ENCODE measurements at regions not wholly inside any gene's neighbourhood (a gene's known extent, or its start where the extent isn't known, plus 50 kb on each side); places are given as distances from the start of the nearest gene placed in this dataset.

DNA sequence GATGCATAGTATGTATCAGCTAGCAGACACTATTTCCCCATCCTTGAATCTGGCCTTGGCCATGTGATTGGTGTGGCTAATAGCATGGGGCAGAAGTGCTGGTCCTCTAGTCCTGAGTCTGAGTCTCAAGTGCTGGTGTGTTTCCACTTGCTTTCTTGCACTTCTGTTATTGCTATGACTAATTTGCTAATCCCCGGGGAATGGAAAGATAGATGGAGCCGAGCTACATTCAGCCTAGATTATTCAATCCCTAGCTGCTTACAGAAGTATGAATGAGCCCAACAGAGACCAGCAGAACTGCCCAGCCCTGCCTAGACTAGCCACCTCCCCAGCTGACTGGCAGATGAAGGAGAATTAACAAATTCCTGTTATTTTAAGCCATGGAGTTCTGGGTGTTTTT lies 53.2 kb upstream of the SYPL1 start:
- peak; percentile 97 for DNase-seq (ENCODE audit: low read depth)

DNA sequence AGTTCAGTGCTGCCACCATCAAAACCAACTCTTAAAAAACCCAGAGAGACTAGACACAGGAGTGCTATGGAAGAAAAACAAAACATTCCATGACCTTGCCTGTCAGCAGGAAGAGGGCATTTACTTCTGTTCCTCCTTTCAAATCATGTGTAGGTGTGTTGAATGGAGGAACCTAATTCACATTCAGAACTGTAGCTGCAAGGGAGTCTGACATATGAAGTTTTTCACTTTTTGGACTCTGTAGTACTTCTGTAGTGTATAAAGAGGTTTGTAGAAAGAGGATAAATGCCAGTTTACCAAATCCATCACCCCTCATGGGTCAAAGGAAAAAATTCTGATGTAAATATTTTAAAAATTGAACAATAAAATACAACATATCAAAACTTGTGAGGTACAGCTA lies 51.1 kb upstream of the SYPL1 start:
- no peak for DNase-seq (ENCODE audit: low read depth)

Measured in stromal cell of bone marrow (primary cell).